PFSK-1 (cell line): ENCODE measurements at regions not wholly inside any gene's neighbourhood (a gene's known extent, or its start where the extent isn't known, plus 50 kb on each side); places are given as distances from the start of the nearest gene placed in this dataset.

Experiments used
- FOXP2 ChIP-seq: optimal IDR thresholded peaks from 2 replicates; pipeline ENCODE3; 2011; ENCODE audit warnings: borderline replicate concordance, control low read depth, inconsistent platforms; ENCODE audit not compliant: insufficient read depth; ENCODE audit errors: extremely low read length, extremely low read depth
- POLR2AphosphoS5 ChIP-seq: IDR thresholded peaks from 2 replicates; pipeline ENCODE4 v1.6.1; 2012; ENCODE audit warnings: low read depth, mild to moderate bottlenecking, control low read depth, low read length, moderate library complexity
- SIN3A ChIP-seq: IDR thresholded peaks from 2 replicates; pipeline ENCODE4 v1.6.1; 2012; ENCODE audit warnings: mild to moderate bottlenecking, low read length, moderate library complexity, borderline replicate concordance; ENCODE audit not compliant: insufficient read depth
- TAF1 ChIP-seq: IDR thresholded peaks from 2 replicates; pipeline ENCODE4 v1.6.1; 2012; ENCODE audit warnings: low read length, control low read depth, borderline replicate concordance; ENCODE audit not compliant: insufficient read depth
- TF ChIP-seq, protein P1 (sequence below), 2 experiments: IDR thresholded peaks; 2 replicates each; pipeline versions ENCODE4 v1.6.1 to v1.8.0; 2011 to 2012; ENCODE audit warnings: low read depth in 2 of 2, low read length in 2 of 2, control low read depth in 1 of 2, inconsistent platforms in 1 of 2, mild to moderate bottlenecking in 1 of 2, moderate library complexity in 1 of 2; ENCODE audit not compliant: insufficient read depth in 1 of 2

DNA sequence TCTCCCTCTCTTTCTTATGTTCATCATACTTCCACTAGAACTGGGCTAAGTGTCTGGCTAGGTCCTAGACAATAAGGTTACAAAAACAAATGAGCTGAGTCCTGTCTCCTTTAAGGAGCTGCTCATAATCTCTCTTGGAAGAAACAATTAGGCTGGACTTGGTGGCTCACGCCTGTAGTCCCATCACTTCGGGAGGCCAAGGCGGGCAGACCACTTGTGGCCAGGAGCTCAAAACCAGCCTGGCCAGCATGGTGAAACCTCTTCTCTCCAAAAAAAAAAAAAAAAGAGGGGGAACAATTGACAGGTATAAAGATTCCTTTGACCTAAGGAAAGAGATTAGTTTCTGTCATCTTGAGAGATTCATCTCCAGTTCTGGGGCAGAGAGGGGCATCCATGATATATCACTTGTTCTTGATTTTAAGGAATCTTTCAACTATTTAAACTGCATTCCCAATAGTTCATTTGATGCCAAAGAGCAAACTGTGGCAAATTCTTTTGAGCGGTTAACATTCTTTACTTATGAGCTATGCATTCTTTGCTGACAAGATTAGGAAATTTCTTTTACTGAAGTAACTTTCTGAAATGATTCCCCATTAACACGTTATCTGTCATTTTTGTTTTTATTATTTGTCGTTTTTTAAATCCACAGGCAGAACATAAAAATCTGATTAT is 125.5 kb downstream of the C11orf87 start:
- TF ChIP-seq TAF1 (no peak), POLR2AphosphoS5 (no peak), SIN3A (no peak), FOXP2 (no peak)
- TF ChIP-seq, protein P1, sequence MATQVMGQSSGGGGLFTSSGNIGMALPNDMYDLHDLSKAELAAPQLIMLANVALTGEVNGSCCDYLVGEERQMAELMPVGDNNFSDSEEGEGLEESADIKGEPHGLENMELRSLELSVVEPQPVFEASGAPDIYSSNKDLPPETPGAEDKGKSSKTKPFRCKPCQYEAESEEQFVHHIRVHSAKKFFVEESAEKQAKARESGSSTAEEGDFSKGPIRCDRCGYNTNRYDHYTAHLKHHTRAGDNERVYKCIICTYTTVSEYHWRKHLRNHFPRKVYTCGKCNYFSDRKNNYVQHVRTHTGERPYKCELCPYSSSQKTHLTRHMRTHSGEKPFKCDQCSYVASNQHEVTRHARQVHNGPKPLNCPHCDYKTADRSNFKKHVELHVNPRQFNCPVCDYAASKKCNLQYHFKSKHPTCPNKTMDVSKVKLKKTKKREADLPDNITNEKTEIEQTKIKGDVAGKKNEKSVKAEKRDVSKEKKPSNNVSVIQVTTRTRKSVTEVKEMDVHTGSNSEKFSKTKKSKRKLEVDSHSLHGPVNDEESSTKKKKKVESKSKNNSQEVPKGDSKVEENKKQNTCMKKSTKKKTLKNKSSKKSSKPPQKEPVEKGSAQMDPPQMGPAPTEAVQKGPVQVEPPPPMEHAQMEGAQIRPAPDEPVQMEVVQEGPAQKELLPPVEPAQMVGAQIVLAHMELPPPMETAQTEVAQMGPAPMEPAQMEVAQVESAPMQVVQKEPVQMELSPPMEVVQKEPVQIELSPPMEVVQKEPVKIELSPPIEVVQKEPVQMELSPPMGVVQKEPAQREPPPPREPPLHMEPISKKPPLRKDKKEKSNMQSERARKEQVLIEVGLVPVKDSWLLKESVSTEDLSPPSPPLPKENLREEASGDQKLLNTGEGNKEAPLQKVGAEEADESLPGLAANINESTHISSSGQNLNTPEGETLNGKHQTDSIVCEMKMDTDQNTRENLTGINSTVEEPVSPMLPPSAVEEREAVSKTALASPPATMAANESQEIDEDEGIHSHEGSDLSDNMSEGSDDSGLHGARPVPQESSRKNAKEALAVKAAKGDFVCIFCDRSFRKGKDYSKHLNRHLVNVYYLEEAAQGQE (IDR thresholded peaks at IDR 0.05; ENCODE audit: insufficient read depth in 1 of 2, low read depth in 2 of 2, low read length in 2 of 2): no peak

DNA sequence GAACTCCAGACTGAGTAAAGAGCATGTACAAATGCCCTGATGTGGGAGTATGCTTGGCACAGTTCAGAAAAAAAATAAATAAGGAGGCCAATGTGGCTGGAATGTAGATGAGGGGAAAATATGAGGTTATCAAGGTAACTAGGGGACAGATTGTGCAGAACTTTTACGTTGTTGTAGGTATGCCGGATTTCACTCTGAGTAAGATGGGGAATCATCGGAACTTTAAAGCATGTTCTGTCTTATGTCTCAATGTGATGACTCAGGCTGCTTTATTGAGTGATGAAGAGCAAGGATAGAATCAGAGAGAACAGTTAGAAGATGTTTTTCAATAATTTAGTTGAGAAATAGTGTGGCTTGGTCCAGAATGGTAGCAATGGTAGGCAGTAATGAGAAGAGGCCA is 130.4 kb downstream of the C11orf87 start:
- no peak for TF ChIP-seq POLR2AphosphoS5
- TF ChIP-seq, protein P1 (IDR thresholded peaks at IDR 0.05; ENCODE audit: insufficient read depth in 1 of 2, low read depth in 2 of 2, low read length in 2 of 2): no peak
- no peak for TF ChIP-seq SIN3A
- no peak for TF ChIP-seq FOXP2

DNA sequence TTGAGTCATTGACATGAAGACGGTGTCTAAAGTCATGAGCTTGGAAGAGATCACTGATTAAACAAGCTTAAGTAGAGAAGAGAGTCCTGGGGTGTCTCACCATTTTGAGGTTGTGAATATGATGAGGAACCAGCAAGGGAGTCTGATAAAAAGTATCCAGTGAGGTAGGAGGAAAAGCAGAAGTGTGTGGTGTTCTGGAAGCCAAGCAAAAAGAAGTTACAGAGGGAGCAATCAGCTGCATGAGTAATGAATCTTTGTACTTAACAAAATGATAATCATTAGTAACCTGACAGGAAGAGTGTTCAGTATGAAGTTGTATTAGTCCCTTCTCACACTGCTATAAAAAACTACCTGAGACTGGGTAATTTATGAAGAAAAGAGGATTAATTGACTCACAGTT is 131.3 kb downstream of the C11orf87 start:
- TF ChIP-seq SIN3A (no peak), FOXP2 (no peak), TAF1 (no peak), POLR2AphosphoS5 (no peak)
- TF ChIP-seq, protein P1 (IDR thresholded peaks at IDR 0.05; ENCODE audit: insufficient read depth in 1 of 2, low read depth in 2 of 2, low read length in 2 of 2): no peak

DNA sequence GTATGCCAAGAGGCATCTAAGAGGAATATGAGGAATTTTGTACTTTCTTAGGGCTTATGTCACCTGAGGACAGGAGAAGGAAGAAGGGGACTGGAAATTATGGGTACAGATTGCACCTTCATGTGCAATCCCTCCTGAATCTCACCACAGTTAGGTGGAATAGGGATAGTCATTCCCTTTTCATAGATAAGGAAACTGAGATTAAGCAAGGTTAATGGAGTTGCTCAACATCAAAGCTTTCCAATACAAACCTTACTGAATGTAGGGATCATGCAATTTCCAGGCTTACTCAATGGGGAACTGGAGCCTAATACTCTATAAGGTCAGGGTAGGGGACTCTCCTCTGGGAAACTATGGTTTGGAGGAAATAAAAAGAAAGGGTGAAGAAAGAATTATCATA is 133.0 kb downstream of the C11orf87 start:
- no peak for TF ChIP-seq FOXP2
- TF ChIP-seq SIN3A: no peak
- TF ChIP-seq, protein P1 (IDR thresholded peaks at IDR 0.05; ENCODE audit: insufficient read depth in 1 of 2, low read depth in 2 of 2, low read length in 2 of 2): no peak
- no peak for TF ChIP-seq TAF1
- no peak for TF ChIP-seq POLR2AphosphoS5
